ENCODE measurements at regions not wholly inside any gene's neighbourhood (a gene's known extent, or its start where the extent isn't known, plus 50 kb on each side); places are given as distances from the start of the nearest gene placed in this dataset.

DNA sequence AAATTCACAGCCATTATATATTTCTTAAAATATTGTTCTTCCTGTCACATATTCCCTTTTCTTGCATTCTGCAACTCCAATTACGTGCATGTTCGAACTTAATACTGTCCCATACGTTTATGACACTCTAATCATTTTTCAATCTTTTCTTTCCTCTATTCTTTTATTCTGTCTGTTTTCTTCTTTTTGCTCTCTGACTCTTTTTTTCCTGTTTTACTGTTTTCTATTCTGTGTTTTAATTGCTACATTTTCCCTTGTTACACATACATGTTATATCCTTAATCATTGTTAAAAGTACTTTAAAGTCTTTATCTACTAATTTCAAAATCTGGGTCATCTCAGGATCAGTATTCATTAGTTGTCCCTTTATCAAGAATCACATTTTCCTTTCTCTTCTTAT lies 1149.1 kb upstream of the PCDH20 start (continued):
- no peak for TF ChIP-seq PLSCR1 (CRISPR knock-in tag; IDR thresholded peaks at IDR 0.05; ENCODE audit: borderline replicate concordance)
- TF ChIP-seq BHLHE40 (IDR thresholded peaks at IDR 0.05; ENCODE audit: low read length) = no peak
- no peak for TF ChIP-seq MBD4 (IDR thresholded peaks at IDR 0.05; ENCODE audit: borderline replicate concordance, low read length)
- TF ChIP-seq KDM5A (IDR thresholded peaks at IDR 0.05; ENCODE audit: borderline replicate concordance, low read length) = no peak
- no peak for TF ChIP-seq ZNF543 (CRISPR knock-in tag; IDR thresholded peaks at IDR 0.05)
- TF ChIP-seq ARID4A (CRISPR knock-in tag; IDR thresholded peaks at IDR 0.05; ENCODE audit: borderline replicate concordance) = no peak

GRCh38 chr13:62563251-62563650 lies 1147.6 kb upstream of the PCDH20 start:
- no peaks in the 10 kb centered on the region for H3K27me3 ChIP-seq (ENCODE audit: control insufficient read depth in 1 of 2, insufficient read depth in 2 of 2, low read length in 2 of 2)
- no peaks in the 10 kb centered on the region for H3K79me2 ChIP-seq (ENCODE audit: insufficient read depth, low read length)
- no peak overlapping the region for H2AFZ ChIP-seq (ENCODE audit: low read length)
- H3K4me3 ChIP-seq (replicated peaks in 1 of 3; ENCODE audit: insufficient read depth in 1 of 3, low read depth in 2 of 3, low read length in 3 of 3) = no peak overlapping the region
- 0% methylated on average over 1 of the region's 1 CpG for WGBS (ENCODE audit: low lambda C conversion rate)
- ATAC-seq (no peak), FAIRE-seq (no peak), DNase-seq (ENCODE audit: low spot score) (no peak)
- intact Hi-C loops (cut with micrococcal nuclease; ENCODE audit: unreplicated experiment) (no loop called here), in situ Hi-C loops (cut with HindIII; ENCODE audit: extremely low pct_ligation_motif_present, low pct_unique_long_range_greater_than_20kb) (no loop called here)
- CTCF ChIA-PET (ENCODE audit: low intra/inter-chr PET ratio, low total read pairs) = no interaction called here
- POLR2A ChIA-PET = no interaction called here
- no TSS peak for BruUV-seq (replicated peaks)
- no peak overlapping the region for H3K4me2 ChIP-seq (ENCODE audit: low read depth, low read length)
- no peaks in the 10 kb centered on the region for H3K36me3 ChIP-seq (replicated peaks in 1 of 2; ENCODE audit: control insufficient read depth in 1 of 2, insufficient read depth in 2 of 2, low read length in 2 of 2)
- no peaks in the 10 kb centered on the region for H3K9me3 ChIP-seq (ENCODE audit: low read length)
- H3K4me1 ChIP-seq (ENCODE audit: insufficient read depth, low read length) = no peaks in the 10 kb centered on the region
- no peak overlapping the region for H3K9ac ChIP-seq (ENCODE audit: insufficient read depth, low read depth, low read length)
- H3K27ac ChIP-seq (ENCODE audit: extremely low read length, insufficient read depth, low read length) = no peak overlapping the region
- H4K20me1 ChIP-seq (ENCODE audit: insufficient read depth, low read length) = no peaks in the 10 kb centered on the region
- no peak for TF ChIP-seq POLR2A (IDR thresholded peaks at IDR 0.05; ENCODE audit: insufficient read depth in 1 of 2, low read depth in 2 of 2, low read length in 2 of 2)
- no peak for TF ChIP-seq ELF4 (CRISPR knock-in tag; IDR thresholded peaks at IDR 0.05; ENCODE audit: borderline replicate concordance)
- no peak for TF ChIP-seq AGO2 (optimal IDR thresholded peaks at IDR 0.05; ENCODE audit: low read depth, low read length)
- TF ChIP-seq FOXA1 (IDR thresholded peaks at IDR 0.05) = no peak
- TF ChIP-seq FOXA1 (CRISPR knock-in tag; IDR thresholded peaks at IDR 0.05) = no peak
- TF ChIP-seq, protein P1, sequence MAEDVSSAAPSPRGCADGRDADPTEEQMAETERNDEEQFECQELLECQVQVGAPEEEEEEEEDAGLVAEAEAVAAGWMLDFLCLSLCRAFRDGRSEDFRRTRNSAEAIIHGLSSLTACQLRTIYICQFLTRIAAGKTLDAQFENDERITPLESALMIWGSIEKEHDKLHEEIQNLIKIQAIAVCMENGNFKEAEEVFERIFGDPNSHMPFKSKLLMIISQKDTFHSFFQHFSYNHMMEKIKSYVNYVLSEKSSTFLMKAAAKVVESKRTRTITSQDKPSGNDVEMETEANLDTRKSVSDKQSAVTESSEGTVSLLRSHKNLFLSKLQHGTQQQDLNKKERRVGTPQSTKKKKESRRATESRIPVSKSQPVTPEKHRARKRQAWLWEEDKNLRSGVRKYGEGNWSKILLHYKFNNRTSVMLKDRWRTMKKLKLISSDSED (CRISPR knock-in tag; IDR thresholded peaks at IDR 0.05) = no peak
- TF ChIP-seq ZSCAN31 (CRISPR knock-in tag; IDR thresholded peaks at IDR 0.05; ENCODE audit: low read depth) = no peak
- TF ChIP-seq ZNF605 (CRISPR knock-in tag; IDR thresholded peaks at IDR 0.05) = no peak
- TF ChIP-seq, protein P2, sequence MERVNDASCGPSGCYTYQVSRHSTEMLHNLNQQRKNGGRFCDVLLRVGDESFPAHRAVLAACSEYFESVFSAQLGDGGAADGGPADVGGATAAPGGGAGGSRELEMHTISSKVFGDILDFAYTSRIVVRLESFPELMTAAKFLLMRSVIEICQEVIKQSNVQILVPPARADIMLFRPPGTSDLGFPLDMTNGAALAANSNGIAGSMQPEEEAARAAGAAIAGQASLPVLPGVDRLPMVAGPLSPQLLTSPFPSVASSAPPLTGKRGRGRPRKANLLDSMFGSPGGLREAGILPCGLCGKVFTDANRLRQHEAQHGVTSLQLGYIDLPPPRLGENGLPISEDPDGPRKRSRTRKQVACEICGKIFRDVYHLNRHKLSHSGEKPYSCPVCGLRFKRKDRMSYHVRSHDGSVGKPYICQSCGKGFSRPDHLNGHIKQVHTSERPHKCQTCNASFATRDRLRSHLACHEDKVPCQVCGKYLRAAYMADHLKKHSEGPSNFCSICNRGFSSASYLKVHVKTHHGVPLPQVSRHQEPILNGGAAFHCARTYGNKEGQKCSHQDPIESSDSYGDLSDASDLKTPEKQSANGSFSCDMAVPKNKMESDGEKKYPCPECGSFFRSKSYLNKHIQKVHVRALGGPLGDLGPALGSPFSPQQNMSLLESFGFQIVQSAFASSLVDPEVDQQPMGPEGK (CRISPR knock-in tag; IDR thresholded peaks at IDR 0.05) = no peak
